ENCODE measurements at regions not wholly inside any gene's neighbourhood (a gene's known extent, or its start where the extent isn't known, plus 50 kb on each side); places are given as distances from the start of the nearest gene placed in this dataset.
"Not testable (repeated sequence)": the region's sequence is repeated elsewhere in the genome, so short reads cannot be mapped to it uniquely, and the experiment has no call there.

DNA sequence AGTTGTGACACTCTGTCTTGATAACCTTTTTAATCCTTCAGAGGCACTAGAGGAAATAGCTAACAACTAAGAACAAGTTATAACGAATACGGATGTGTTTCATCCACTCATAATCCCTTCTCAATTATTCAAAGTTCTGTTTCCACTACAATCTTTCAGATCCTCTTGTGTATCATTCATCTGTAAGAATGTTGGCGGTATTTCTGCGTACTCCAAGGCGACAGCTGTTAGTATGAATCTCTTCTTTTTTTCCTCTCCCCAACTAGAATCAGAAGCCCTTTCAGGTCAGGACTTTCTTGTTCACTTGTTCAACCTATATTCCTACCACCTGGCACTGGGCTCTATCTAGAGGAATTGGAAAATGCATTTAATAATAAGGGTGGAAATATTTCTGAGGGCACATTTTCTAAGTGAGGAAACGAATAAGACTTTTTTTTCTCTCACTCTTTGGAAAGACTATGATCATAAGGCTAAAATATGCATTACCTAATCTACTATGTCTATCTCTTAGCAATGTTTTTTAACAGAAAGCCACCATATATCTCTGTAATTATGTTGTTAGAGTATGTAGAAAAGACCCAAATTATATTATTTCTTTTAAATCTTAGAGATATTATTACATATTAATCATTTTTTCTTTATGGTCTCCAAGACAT, 492.9 kb downstream of the PCDH20 start:
- DNase-seq (ENCODE audit: low read depth), result no peak

DNA sequence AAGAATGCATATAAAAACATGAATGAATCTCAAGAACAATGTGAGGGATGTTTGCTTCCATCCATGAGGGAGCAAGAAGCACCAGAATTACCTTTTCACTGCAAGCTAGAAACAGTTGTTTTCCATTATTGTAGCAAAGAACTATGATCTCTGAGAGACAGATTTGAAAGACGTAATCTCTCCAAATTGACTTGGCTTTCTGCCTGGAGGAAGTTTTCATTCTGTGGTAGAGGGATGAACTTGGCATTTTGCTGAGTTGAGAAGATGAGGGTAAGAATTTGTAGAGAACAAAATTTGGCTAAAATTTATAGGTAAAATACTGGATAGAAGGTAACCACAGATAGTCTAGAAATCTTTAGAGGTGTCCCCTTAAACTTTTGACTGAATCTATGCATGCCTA, 496.8 kb downstream of the TDRD3 start:
- no peak for DNase-seq (ENCODE audit: low read depth)

DNA sequence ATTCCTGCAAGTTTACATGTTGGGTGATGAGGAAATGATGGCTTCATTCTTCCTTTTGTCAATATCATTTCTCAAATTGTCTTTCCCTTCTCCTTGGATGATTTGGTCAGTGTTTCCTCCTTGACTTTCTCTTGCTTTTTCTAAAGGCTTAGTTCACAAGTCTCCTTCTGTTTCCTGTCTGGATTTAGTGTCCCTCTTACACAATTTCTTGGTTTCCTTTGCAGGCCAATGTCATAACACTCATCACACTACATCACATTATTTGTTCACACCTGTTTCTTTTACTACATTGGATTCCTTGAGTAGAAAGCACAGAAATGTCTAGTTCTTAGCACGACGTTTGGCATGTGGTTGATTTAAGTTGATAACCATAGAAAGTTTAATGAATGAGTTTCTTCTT, 490.7 kb downstream of the TDRD3 start:
- DNase-seq (ENCODE audit: low read depth), result no peak

DNA sequence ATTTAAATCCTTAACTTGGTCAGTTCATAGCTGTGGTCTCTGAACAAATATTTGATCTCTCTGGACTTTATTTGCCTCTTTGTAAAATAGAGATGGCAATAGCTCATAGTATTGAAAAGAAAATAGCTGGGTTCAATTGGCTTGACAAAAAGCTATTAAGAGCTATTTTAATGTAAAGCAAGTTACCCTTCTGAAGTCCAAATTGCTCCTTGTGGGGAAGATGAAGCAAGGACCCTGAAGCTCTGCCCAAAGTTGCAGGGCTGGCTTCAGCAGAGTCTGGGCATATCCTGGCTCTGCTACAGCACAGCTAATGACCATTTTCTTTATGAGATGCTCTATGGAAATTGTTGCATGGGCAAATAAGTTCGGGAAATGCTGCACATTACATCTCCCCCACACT, 484.5 kb downstream of the TDRD3 start:
- DNase-seq (ENCODE audit: low read depth), result no peak

DNA sequence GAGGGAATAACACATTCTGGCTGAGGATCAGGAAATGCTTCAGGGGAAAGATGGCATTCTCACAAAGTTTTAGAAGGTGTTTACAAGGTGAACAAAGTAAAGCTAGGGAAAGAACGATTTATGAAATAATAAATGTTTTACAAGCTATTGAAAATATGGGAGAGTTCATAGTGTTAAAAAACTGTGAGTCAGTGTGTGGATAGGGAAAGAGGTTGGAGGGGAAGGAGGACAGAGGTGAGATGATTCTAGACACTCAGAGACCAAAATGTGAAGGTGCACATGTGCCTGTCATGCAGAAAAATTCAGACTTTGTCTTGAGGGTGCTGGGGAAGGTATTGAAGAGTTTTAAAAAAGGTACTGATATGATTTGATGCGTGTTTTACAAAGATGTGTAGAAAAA, 476.1 kb downstream of the TDRD3 start:
- no peak for DNase-seq (ENCODE audit: low read depth)

DNA sequence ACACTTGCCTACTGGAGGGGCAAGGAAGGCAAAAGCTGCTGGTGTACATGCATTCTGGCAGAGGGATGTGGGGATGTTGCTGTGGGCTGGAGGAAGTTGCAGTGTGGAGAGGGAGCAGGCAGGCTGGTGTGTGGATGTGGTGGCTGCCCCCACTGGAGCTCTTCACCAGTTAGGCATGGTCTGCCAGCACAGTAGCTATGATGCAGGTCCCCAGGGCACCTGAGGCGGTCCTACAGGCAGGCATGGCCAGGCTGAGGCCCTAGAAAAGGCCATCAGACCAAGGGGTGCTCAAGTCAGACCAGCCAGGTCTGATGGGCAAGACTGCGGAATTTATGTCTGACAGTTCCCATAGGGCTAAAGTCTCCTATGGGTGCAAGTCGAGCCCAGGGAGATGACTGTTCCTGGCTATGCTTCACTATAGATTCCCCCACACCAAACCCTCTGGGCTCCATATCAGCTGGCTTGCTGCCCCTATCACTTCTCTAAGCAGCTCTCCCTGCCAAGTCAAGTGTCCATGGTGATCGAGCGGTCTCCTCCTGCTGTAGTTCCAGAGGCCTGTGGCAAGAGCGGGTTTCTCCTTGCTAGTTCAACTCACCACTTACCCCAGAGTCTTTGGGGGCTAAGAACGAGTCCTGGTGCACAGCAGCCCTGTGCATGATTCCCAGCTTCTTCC, 473.1 kb downstream of the TDRD3 start:
- DNase-seq (ENCODE audit: low read depth), result no peak

DNA sequence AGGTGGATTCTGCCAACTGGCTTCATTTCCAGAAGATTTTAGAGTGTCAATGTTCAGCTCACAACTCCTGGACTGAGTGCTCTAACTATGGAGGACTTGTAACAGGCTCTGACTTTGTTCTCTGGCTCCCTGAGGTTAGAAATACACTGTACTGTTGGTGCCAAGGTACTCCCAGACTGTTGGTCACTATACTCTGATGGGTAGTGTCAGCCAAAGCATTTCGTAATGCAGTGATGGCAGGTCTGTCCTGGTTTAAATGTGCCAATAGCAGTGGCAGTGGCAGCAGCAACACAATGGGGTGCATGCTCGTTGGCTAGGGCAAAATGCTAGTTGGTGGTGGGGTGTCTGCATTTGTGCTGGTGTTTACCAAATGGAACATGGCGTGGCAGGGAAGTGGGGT, 472.2 kb downstream of the TDRD3 start:
- no peak for DNase-seq (ENCODE audit: low read depth)

DNA sequence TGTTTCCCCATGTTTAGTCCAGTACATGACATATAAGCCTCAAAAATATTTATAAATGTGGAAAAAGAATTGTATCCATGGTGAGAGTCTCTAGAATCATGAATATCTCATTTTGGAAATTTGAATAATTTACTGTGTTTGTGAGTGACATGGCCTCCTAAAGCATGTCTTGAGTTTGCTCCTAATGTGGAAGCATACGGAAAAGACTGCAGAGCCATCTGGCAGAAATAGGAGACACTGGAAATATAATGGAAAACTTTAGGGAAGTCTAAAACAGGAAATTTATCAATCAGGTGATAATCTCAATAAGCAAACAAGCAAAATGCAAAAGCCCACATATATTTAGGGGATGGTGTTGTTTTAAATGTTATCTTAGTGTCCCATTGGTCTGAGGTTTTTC, 465.0 kb downstream of the TDRD3 start:
- no peak for DNase-seq (ENCODE audit: low read depth)

DNA sequence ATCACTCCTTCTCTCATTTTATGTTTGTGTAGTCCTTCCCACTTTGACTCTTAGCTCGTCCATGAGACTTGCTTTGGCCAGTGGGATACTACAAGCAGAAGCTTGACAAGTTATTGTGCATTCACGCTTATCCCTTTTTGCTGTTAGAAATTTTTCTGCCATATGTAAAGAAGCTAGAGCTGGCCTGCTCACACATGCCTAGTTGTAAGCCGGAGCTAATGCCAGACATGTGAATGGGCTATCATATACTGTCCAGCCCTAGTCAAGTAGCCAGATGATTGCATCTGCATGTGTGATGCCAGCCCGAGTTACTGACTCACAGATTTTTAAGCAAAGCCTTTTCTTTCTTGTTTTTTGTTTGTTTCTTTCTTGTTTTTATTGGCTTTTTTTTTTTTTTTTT, 460.7 kb downstream of the TDRD3 start:
- DNase-seq (ENCODE audit: low read depth), result no peak

DNA sequence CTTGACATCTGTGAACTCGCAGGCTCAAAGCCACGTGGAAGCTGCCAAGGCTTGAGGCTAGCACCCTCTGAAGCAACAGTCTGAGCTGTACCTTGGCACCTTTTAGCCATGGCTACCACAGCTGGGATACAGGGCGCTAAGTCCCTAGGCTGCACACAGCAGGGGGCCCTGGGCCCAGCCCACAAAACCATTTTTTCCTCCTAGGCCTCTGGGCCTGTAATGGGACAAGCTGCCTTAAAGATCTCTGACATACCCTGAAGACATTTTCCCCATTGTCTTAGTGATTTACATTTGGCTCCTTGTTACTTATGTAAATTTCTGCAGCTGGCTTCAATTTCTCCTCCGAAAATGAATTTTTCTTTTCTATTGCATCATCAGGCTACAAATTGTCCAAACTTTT, 455.9 kb downstream of the TDRD3 start:
- no peak for DNase-seq (ENCODE audit: low read depth)

DNA sequence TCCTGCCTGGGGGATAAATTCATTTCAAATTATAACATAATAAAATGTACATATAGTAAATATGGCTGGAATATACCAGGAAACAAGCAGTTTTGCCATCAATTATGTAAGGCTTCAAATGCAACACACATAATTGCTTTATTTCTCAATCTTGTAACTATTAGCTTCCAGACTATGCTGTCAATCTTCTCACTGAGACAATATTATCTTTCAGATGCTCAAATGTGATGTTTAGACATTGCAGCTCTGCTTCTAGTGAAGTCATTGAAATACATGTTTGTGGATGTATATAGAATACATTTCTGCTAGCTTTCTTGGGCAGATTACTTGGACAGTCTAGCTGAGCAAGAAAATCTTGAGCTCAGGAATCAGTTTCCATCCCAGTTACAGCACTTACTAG, 454.4 kb downstream of the TDRD3 start:
- DNase-seq (ENCODE audit: low read depth), result no peak

DNA sequence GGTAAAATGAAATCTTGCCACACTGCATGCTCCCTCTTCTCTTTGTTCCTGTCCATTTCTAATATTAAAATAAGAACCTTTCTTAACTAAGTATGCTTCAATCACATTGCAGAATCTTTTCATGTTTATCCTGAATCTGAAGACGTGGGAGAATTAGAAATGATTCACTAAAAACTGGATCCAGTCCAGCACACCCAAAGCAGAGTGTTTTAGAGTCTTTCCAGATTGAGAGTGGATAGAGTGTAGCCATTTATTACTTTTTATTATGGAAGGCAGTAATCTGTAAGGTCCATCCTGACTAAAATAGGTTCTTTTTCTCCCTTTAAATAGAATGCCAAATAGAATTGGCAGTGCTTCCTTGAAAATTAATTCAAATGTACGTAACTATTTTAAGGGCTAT, 453.5 kb downstream of the TDRD3 start:
- DNase-seq (ENCODE audit: low read depth), result no peak

DNA sequence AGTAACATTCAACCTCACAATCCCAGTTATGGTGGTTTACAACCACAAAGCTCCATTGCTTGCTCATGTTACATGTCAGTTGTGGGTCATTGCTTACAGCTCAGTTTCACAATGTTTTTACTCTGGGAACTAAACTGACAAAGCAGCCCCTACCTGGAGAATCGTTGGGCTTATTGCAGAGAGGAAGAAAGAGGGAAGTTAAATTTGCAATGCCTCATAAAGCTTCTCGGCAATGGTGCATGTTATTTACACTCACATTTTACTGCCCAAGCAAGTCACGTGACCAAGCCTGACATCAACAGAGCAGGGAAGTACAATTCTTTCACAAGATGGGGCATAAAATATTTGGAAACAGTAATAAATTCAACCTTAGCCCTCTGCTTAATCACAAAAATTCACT, 441.6 kb downstream of the TDRD3 start:
- no peak for DNase-seq (ENCODE audit: low read depth)

DNA sequence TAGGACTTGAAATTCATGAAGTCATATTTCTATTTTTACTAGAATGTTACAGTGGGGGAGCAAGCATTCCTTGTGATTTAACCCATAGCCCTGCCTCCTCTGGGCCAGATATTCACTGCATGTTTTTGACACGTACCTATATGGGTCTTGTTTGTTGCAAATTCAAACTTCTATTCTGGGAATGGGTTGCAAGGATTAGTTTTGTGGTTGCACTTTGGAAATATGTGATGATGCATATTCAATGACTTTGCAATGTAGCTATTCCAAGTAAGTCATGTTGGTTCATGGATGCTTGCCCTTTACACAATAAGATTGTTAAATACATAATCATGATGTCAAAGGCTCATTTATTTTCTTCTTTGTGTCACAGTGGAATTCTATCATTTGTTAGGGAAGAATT, 440.8 kb downstream of the TDRD3 start:
- peak; percentile 14 for DNase-seq (ENCODE audit: low read depth)

DNA sequence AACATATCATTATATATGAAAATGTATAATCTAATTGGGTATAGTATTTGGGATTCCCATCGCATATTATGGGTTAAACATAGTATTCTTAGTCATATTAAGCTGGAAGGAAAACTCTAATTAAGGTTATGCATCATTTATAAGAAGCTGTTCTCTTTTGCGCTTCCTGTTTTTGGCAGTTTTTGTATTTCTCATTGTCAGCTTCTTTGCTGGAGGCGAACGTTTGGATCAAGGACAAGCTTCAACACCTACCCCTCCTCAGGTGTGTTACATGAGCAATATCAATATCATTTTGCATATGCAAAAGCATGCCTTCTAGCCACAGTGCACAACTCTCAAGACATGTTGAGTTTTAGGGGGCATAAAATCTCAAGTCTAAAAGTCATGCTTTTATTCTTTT, 439.8 kb downstream of the TDRD3 start:
- DNase-seq (ENCODE audit: low read depth), result no peak

DNA sequence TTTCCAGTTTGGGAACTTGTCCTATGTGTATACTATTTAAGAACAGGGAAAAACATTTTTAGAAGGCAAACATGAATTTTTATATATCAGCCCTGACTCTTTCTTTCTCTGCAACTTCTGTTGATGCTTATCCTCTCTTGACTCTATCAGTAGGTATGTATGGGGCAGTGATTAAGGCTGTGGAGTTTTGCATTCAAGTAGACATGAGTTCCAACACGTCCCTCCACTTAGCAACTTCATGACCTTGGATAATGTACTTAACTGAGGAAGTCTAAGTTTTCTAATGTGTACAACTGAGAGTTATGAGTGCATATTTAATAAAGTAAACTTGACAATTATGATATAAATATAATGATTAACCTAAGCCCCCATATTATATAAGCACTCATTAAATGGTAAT, 414.6 kb downstream of the TDRD3 start:
- DNase-seq (ENCODE audit: low read depth), result no peak

DNA sequence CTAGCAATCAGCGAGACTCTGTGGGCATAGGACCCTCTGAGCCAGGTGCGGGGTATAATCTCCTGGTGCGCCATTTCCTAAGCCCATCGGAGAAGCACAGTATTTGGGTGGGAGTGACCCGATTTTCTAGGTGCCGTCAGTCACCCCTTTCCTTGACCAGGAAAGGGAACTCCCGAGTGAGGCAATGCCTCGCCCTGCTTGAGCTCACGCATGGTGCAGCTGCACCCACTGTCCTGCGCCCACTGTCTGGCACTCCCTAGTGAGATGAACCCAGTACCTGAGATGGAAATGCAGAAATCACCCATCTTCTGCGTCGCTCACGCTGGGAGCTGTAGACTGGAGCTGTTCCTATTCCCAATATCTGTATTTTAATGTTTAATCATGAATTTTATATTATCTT, 408.6 kb downstream of the TDRD3 start:
- not testable (repeated sequence) for DNase-seq (ENCODE audit: low read depth)

DNA sequence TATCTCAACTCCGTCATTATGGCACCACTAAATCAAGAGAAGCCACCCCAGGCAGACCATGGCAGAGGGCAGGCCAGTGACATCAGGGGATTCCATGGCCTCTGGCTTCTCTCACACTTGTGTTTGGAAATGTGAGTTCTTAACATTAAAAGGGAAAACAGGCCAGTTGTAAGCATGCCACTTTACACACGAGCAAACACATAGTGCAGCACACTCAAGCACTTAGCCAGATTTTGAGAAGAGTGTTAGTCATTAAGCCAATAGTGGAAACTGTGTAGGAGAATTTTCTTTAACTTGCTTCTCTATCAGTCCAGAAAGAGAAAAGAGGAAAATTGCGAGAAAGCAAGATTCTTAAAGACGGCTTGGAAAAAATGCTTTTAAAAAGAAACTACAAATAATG, 401.5 kb downstream of the TDRD3 start:
- DNase-seq (ENCODE audit: low read depth), result no peak

DNA sequence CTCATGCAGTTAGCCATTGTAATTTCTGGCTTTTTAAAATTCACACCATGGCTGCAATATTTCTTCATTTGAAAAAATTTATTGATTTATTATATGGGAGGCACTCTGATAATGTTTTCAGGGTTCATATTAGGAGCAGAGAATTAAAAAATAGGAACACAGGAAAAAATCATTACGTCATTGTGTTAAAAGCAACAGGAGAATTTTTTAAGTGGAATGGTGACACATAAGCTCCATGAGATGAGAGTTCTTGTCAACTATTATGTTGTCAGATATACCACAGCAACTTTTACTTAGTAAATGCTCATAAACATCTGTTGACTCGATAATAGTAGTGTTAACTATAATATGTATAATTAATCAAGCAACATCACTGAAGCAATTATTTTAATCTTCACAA, 400.1 kb downstream of the TDRD3 start:
- DNase-seq (ENCODE audit: low read depth), result no peak

DNA sequence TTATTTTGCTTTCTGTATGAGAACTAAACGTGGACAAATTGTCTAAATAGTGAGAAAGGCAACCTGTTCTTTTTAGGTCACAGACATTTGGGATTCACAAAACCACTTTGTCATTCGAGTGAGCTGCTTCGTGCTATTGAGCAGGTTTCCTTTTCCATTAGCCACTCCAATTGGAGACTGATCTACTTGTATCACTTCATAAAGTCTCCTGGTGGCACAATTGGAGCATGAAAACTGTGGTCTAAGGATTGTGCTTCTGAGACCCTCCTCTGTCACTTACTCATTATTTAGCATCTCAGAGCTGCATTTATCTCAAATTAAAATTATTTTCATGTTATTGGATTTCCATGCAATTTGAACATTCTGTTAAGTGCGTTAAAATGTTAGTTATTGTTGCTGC, 397.7 kb downstream of the TDRD3 start:
- no peak for DNase-seq (ENCODE audit: low read depth)

DNA sequence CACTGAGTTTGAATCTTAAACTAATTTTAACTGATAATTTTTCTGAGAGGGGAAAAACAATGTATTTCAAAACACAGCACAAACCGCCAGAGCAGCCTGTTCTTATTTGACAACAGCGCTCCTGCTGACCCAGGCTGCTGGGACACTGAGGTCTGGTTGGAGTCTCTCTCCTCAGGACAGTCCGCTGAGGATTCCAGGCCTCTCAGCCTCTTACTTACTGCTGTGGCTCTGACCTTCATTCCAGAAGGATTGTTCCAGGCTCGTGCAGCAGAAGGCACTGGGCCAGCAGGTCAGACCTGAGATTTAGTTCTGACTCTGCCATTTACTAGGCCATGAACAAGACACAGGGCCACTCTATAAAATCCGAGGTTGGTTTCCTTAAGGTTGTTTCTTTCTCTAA, 393.6 kb downstream of the TDRD3 start:
- DNase-seq (ENCODE audit: low read depth), result no peak

DNA sequence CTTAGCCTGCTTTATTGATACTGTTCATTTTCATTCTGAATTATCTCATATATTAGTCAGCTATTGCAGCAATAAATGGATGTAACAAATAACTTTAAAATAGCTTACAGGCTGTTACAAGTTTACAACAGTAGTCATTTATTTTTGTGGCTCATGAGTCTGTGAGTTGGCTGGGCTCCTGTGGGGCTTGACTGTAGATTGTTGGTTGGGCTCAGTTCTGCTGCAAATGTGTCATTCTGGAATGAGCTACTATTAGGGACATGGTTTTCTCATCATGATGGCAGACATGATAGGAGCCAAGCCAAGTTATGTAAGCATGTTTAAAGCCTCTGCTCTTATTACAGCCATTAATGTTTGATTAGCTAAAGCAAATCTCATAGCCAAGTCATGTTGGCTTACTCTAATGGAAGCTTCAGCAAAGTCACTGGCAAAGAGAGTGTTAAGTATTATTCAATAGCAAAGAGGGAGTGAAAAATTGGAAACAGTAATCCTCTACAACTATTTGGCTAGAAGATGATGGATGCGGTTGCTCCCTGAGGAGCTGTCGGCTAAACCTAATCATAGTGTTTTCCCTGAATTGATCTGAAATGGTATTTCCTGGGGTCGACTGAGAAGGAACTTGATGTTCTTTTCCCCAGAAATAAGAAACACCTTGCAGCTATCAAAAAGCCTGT, 391.3 kb downstream of the TDRD3 start:
- no peak for DNase-seq (ENCODE audit: low read depth)

DNA sequence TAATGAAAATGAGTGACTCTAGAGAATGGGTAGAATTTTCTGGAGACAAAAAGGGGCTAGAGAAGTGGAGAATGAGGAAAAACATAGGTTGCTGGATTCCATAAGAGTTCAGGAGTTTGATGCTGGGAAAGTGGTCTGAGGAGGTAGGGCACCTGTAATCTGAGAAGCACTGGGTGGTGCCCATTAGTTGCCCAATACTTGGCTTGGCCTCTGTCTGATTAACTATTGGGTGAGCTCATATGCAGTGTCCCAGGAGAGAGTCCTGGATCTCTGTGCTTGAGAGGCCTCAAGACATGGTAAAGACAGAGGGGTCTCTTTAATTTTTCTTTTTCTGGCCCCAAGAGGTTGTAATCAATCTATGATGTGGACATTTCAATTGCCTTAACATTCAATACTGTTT, 390.1 kb downstream of the TDRD3 start:
- DNase-seq (ENCODE audit: low read depth), result no peak

DNA sequence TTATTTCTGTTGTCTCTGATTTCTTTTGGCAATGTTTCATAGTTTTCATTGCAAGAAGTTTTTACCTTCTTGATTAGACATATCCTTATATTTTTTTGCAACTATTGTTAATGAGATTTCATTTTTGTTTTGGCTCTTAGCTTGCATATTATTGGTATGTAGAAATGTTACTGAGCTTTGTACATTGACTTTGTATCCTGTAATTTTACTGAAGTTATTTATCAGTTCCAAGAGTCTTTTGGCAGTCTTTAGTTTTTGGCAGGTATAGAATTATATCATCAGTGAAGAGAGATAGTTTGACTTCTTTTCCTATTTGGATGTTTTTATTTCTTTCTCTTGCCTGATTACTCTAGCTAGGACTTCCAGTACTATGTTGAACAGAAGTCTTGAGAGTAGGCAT, 375.7 kb downstream of the TDRD3 start:
- no peak for DNase-seq (ENCODE audit: low read depth)

Measured in non-pigmented ciliary epithelial cell (primary cell).